ENCODE measurements at regions not wholly inside any gene's neighbourhood (a gene's known extent, or its start where the extent isn't known, plus 50 kb on each side); places are given as distances from the start of the nearest gene placed in this dataset.
"Not testable (repeated sequence)": the region's sequence is repeated elsewhere in the genome, so short reads cannot be mapped to it uniquely, and the experiment has no call there.

GRCh38 chr4:79266136-79266535, 59.7 kb downstream of the NAA11 start:
- no peak for DNase-seq

DNA sequence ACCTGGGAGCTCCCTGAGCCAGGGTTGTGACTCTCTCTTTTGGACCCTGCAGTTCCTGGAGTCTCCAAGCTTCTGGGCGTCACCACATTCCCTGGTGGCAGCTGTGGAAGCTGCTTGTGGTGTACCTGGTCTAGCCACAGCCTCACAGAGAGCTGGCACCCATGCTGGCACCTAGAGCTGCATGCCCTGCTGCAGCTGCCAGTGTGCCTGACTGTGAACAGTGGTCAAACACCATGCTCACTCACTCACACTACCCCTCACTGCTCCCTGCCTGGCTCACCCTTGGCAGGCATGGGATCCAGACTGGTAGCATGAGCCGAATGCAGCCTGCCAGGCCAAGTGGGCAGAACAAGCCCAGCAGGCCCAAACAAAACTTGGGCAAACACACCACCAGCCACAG, 66.6 kb downstream of the NAA11 start:
- DNase-seq: no peak

- no peak for DNase-seq
Measured at GRCh38 chr4:79258614-79259176, 67.2 kb downstream of the NAA11 start.

DNA sequence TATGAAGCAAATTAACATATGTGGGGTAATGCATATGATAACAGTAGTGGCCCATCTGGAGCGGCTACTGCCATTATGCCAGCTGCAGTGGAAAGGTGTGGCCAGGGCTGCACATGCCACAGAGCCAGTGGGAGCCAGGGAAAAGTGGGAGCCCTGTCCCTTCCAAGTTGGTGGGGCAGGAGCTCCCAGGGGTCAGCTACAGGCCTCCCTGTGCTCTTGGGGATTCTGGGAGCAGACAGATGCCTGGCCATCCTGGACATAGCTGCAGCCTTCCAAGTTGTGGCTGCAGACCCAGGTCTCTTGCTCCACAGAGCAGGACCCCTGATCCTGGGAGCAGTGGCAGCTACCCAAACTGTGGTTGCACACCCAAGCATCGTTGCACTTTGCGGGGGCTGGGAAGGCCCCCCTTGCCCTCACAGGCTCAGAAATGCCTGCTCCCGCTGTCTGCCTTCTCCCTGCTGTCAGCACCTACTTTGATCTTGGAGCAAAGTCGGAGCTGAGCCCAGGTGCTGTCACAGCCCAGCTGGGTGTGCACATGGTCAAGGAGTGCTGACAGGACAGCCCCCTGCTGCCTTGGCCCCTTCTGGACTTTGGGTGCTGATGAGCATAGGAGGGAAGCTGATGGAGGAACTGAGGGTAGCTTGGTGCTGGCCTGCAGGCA, 67.8 kb downstream of the NAA11 start:
- no peak for DNase-seq

DNA sequence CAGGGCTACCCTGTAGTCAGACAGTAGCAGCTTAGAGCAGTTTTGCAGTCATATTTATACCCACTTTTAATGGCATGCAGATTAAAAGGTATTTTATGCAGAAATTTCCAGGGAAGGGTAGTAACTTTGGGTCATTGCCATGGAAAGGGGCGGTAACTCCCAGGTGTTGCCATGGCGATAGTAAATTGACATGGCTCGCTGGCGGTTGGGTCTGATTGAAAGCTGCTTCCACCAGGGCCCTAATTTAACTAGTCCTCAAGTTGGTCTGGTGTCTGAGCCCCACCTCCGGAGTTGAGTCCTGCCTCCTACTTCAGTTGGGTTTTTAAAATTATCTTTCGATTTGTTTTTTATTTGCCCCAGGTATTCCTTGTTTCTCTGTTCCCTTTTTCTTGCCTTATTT, 70.1 kb downstream of the NAA11 start:
- DNase-seq: no peak

- DNase-seq: no peak
Measured at GRCh38 chr4:79253924-79254323, 71.9 kb downstream of the NAA11 start.

DNA sequence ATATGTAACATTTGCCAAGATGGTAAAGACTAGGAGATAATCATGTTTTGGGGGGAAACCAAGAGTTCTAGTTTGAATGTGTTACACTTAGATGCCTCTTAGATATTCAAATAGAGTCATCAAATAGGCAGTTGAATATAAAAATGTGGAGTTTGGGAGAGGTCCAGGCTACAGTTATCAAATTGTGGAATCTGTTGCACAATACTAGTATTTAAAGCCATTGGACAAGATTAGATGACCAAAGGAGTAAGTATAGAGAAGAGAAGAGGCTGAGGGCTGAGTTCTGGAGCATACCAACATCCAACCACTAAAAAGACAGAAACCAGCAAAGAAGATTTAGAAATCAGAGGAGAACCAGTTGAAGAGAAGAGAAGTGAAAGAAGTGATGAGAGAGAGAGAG, 72.7 kb downstream of the NAA11 start:
- no peak for DNase-seq

DNA sequence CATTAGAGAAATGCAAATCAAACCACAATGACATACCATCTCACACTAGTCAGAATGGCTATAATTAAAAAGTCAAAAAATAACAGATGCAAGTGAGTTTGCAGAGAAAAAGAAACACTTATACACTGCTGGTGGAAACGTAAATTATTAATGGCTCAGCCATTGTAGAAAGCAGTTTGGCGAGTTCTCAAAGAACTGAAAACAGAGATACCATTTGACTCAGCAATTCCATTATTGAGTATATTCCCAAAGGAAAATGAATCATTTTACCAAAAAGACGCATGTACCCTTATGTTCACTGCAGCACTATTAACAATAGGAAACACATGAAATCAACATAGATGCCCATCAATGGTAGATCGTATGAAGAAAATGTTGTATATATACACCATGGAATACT, 75.0 kb downstream of the NAA11 start:
- DNase-seq: no peak

- DNase-seq: no peak
Measured at GRCh38 chr4:79249881-79250503, 75.9 kb downstream of the NAA11 start.

DNA sequence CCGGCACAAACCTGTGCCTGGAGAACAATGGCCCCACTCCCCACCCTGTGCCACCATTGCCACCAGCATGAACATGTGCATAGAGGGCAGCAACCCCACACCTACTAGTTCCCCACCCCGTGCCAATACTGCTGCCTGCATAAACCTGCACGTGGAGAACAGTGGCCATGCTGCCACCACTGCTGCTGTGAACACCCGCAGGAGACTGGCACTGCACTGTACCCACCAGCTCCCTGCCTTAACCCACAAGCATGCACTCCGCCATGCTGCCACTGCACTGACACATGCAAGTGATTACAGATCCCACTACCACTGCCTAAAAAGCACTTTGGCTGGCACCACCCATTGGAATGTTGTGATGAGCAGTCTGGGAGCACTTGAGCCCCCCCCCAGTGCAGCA, 77.3 kb downstream of the NAA11 start:
- DNase-seq: no peak

GRCh38 chr4:79247695-79248394, 78.0 kb downstream of the NAA11 start:
- DNase-seq: no peak

GRCh38 chr4:79245200-79245940, 80.5 kb downstream of the NAA11 start:
- DNase-seq: not testable (repeated sequence)

GRCh38 chr4:79241846-79242245, 84.0 kb downstream of the NAA11 start:
- no peak for DNase-seq

- DNase-seq: no peak
Measured at GRCh38 chr4:79237851-79238250, 88.0 kb downstream of the NAA11 start.

- no peak for DNase-seq
Measured at GRCh38 chr4:79236785-79237184, 89.1 kb downstream of the NAA11 start.

DNA sequence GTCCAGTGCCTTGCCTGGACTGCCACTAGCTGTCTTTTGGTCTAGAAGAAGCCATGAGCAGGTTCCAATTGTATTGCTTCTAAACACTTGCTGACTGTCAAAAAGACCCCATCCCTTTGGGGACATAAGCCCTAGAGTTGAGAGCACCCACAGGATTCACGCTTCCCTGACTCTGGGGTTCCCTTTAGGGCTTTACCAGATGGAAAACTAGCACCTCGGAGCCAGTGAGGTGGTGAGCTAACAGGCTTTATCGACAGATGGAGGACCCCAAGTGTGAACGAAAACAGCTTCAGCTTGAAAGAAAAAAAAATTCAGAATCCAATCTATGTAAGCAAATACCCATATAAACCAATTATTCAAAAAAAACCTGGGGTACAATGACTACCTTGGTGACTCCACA, 90.8 kb downstream of the NAA11 start:
- DNase-seq: no peak

GRCh38 chr4:79233820-79234219, 92.0 kb downstream of the NAA11 start:
- no peak for DNase-seq

- no peak for DNase-seq
Measured at GRCh38 chr4:79232540-79232939, 93.3 kb downstream of the NAA11 start.

GRCh38 chr4:79227860-79228259, 98.0 kb downstream of the NAA11 start:
- peak; percentile 4 for DNase-seq

- DNase-seq: peak; percentile 40
Measured at GRCh38 chr4:79225360-79225759, 100.5 kb downstream of the NAA11 start.

GRCh38 chr4:79224777-79225104, 101.1 kb downstream of the NAA11 start:
- DNase-seq: no peak

- DNase-seq: no peak
Measured at GRCh38 chr4:79223993-79224776, 101.7 kb downstream of the NAA11 start.

DNA sequence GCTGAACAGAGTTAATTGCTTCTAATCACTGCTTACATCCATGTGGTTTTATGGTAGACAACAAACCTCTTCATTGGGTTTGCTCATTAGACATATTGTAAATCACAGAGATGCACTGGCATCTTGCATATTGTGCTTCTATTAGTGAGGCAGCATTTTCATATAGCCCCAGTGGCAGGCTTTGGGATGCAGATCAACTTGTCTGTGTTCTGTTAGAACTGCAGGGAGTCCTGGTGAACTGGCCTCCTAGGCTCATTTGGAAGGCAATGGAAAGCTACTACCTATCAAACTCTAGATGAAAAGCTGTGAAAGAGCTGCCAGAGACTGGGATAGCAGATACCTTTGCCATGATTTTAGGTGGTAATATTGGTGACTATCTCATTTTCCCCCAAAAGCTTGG, 108.8 kb downstream of the NAA11 start:
- DNase-seq: no peak
